PC-3 (cell line): ENCODE measurements at regions not wholly inside any gene's neighbourhood (a gene's known extent, or its start where the extent isn't known, plus 50 kb on each side); places are given as distances from the start of the nearest gene placed in this dataset.

Experiments used
- ATAC-seq: fragments of 200-7000 bp; cut with Tn5 transposase; 2 replicates; pipeline ENCODE4 v1.9.1; 2020; ENCODE audit warnings: mild to moderate bottlenecking, moderate library complexity
- BruUV-seq: library from RNA; stranded (reverse); fragments of 400-500 nt; replicated peaks from 2 replicates; lab custom pipeline; 2021; lab: Mats Ljungman, UMichigan
- CTCF ChIA-PET: fragments of 300-600 bp; sonication (Branson Sonifier 250); formaldehyde crosslinking; loops from one replicate; lab custom pipeline; 2022; ENCODE audit warnings: antibody characterized with exemption; lab: Charles Lee
- POLR2A ChIA-PET: fragments of 300-600 bp; sonication (Branson Sonifier 250); formaldehyde crosslinking; loops from one replicate; lab custom pipeline; 2022; ENCODE audit warnings: antibody characterized with exemption; ENCODE audit not compliant: unreplicated experiment; lab: Charles Lee
- DNase-seq: peaks from one replicate; pipeline ENCODE4 v3.0.0-alpha.2; 2015
- H2AFZ ChIP-seq: fragments of 300-600 bp; sonication (generic); 2 replicates; pipeline ENCODE4 v1.6.0; 2016; ENCODE audit warnings: antibody characterized with exemption, low read length
- H3F3A ChIP-seq: fragments of 300-600 bp; sonication (generic); one replicate; pipeline ENCODE4 v1.6.0; 2017; ENCODE audit warnings: antibody characterized with exemption, low read length, control low read depth, mild to moderate bottlenecking; ENCODE audit not compliant: unreplicated experiment
- H3K27ac ChIP-seq: fragments of 300-600 bp; sonication (generic); 2 replicates; pipeline ENCODE4 v1.5.1; 2016; ENCODE audit warnings: mild to moderate bottlenecking, low read length
- H3K27me3 ChIP-seq: fragments of 300-600 bp; sonication (generic); 2 replicates; pipeline ENCODE4 v1.6.1; 2016; ENCODE audit warnings: low read length, mixed read lengths
- H3K36me3 ChIP-seq: fragments of 300-600 bp; sonication (generic); 2 replicates; pipeline ENCODE4 v1.6.1; 2016; ENCODE audit warnings: low read depth, mixed run types, low read length, mixed read lengths
- H3K4me1 ChIP-seq: fragments of 300-600 bp; sonication (generic); 2 replicates; pipeline ENCODE4 v1.5.1; 2016; ENCODE audit warnings: low read length; ENCODE audit not compliant: insufficient read depth
- H3K4me2 ChIP-seq: fragments of 300-600 bp; sonication (generic); 2 replicates; pipeline ENCODE4 v1.6.0; 2016; ENCODE audit warnings: low read length
- H3K4me3 ChIP-seq: fragments of 300-600 bp; sonication (generic); 2 replicates; pipeline ENCODE4 v1.5.1; 2016; ENCODE audit warnings: mild to moderate bottlenecking, low read length, mixed read lengths
- H3K79me2 ChIP-seq: fragments of 300-600 bp; sonication (generic); 2 replicates; pipeline ENCODE4 v1.6.1; 2017; ENCODE audit warnings: low read length, mixed read lengths
- H3K9ac ChIP-seq: fragments of 300-600 bp; sonication (generic); 2 replicates; pipeline ENCODE4 v1.6.0; 2016; ENCODE audit warnings: mild to moderate bottlenecking, low read length
- H3K9me2 ChIP-seq: fragments of 300-600 bp; sonication (generic); replicated peaks from 2 replicates; pipeline ENCODE4 v1.6.1; 2016; ENCODE audit warnings: mixed run types, low read length, mixed read lengths
- H3K9me3 ChIP-seq: fragments of 300-600 bp; sonication (generic); 2 replicates; pipeline ENCODE4 v1.6.1; 2016; ENCODE audit warnings: low read length, mixed read lengths
- H4K20me1 ChIP-seq: fragments of 300-600 bp; sonication (generic); 2 replicates; pipeline ENCODE4 v1.6.1; 2016; ENCODE audit warnings: low read length, mixed read lengths
- EZH2 ChIP-seq: fragments of 300-600 bp; sonication (generic); IDR thresholded peaks from one replicate; pipeline ENCODE4 v1.6.1; 2017; ENCODE audit warnings: antibody characterized with exemption, mild to moderate bottlenecking, low read length; ENCODE audit not compliant: unreplicated experiment
- EZH2phosphoT487 ChIP-seq: fragments of 300-600 bp; sonication (generic); IDR thresholded peaks from 2 replicates; pipeline ENCODE4 v1.6.1; 2018; ENCODE audit warnings: mild to moderate bottlenecking, antibody characterized with exemption, low read length, borderline replicate concordance
- intact Hi-C: fragments of 100-400 bp; cut with micrococcal nuclease; formaldehyde crosslinking; loops from 2 replicates; pipeline ENCODE4 v1.9.0; 2023
- TF ChIP-seq, protein P1 (sequence below): fragments of 300-600 bp; sonication (generic); conservative IDR thresholded peaks from 2 replicates; pipeline ENCODE4 v1.5.1; 2017; ENCODE audit warnings: antibody characterized with exemption, low read depth, mild to moderate bottlenecking, low read length

DNA sequence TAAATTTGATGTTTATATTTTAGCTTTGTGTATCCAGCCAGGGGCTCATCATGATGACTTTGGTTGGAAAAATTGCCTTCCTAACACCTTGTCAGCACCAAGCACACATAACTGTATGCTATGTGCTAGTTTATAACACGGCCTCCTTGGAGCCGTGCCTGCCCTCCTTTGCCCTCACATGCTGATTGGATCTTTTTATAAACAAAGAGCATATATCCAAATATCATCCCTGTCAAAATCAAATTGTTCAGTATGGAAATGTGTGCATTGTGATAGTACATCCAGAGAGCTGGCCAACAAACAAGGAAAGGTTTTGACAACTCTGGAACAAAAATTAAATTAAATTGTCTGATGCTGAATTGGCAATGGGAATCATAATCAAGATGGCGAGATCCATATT, 241.5 kb downstream of the DCDC2C start:
- no peak for ATAC-seq
- BruUV-seq, result no TSS peak
- CTCF ChIA-PET, result no interaction called here

DNA sequence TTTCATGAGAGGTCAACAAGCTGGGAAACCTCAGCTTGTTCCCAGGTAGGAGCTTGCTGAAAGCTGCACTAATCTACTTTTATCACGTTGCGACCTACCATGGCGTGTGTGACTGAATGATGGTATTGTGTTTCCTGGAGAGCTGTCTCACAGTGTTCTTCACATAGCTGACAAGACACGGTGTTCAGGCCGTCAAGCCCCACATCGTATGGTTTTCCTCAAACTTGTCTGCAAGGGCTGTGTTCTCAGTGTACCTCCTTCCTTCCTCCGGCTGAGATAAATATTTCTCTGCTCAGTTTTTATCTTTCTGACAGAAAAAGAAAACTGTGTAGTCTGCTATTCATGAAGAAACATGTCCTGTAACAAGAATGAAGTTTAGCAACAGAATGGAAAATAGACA, 244.8 kb downstream of the DCDC2C start:
- Histone ChIP-seq H3K36me3 (no peaks in the 10 kb centered on the region), H3K4me2 (no peak overlapping the region), H3K9ac (no peak overlapping the region), H2AFZ (no peak overlapping the region), H4K20me1 (no peaks in the 10 kb centered on the region), H3K4me1 (no peaks in the 10 kb centered on the region), H3K9me2 (no peaks in the 10 kb centered on the region), H3K4me3 (no peak overlapping the region), H3F3A (no peaks in the 10 kb centered on the region), H3K79me2 (no peaks in the 10 kb centered on the region), H3K27ac (no peak overlapping the region), H3K27me3 (peaks cover 13% of the 10 kb centered on the region; the same call in 1 of the 2 replicates), H3K9me3 (no peaks in the 10 kb centered on the region)
- POLR2A ChIA-PET, result no interaction called here
- no TSS peak for BruUV-seq
- intact Hi-C loops, result no loop called here
- TF ChIP-seq EZH2 (no peak), EZH2phosphoT487 (no peak)
- TF ChIP-seq, protein P1, sequence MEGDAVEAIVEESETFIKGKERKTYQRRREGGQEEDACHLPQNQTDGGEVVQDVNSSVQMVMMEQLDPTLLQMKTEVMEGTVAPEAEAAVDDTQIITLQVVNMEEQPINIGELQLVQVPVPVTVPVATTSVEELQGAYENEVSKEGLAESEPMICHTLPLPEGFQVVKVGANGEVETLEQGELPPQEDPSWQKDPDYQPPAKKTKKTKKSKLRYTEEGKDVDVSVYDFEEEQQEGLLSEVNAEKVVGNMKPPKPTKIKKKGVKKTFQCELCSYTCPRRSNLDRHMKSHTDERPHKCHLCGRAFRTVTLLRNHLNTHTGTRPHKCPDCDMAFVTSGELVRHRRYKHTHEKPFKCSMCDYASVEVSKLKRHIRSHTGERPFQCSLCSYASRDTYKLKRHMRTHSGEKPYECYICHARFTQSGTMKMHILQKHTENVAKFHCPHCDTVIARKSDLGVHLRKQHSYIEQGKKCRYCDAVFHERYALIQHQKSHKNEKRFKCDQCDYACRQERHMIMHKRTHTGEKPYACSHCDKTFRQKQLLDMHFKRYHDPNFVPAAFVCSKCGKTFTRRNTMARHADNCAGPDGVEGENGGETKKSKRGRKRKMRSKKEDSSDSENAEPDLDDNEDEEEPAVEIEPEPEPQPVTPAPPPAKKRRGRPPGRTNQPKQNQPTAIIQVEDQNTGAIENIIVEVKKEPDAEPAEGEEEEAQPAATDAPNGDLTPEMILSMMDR, result no peak
- ATAC-seq, result no peak
- CTCF ChIA-PET, result no interaction called here
- no peak for DNase-seq

More for the DNA sequence above, 241.5 kb downstream of the DCDC2C start:
- Histone ChIP-seq H3K36me3 (no peaks in the 10 kb centered on the region), H3K79me2 (no peaks in the 10 kb centered on the region), H3K4me2 (no peak overlapping the region), H3K4me3 (no peak overlapping the region), H3K9ac (no peak overlapping the region), H3K9me2 (no peaks in the 10 kb centered on the region), H3K27me3 (peaks cover 9% of the 10 kb centered on the region; the same call in 1 of the 2 replicates), H3K27ac (no peak overlapping the region), H3K4me1 (no peaks in the 10 kb centered on the region), H3F3A (no peaks in the 10 kb centered on the region), H2AFZ (no peak overlapping the region), H4K20me1 (no peaks in the 10 kb centered on the region), H3K9me3 (no peaks in the 10 kb centered on the region)
- intact Hi-C loops, result no loop called here
- DNase-seq, result no peak
- POLR2A ChIA-PET, result no interaction called here
- TF ChIP-seq, protein P1, result no peak
- TF ChIP-seq EZH2 (no peak), EZH2phosphoT487 (no peak)

DNA sequence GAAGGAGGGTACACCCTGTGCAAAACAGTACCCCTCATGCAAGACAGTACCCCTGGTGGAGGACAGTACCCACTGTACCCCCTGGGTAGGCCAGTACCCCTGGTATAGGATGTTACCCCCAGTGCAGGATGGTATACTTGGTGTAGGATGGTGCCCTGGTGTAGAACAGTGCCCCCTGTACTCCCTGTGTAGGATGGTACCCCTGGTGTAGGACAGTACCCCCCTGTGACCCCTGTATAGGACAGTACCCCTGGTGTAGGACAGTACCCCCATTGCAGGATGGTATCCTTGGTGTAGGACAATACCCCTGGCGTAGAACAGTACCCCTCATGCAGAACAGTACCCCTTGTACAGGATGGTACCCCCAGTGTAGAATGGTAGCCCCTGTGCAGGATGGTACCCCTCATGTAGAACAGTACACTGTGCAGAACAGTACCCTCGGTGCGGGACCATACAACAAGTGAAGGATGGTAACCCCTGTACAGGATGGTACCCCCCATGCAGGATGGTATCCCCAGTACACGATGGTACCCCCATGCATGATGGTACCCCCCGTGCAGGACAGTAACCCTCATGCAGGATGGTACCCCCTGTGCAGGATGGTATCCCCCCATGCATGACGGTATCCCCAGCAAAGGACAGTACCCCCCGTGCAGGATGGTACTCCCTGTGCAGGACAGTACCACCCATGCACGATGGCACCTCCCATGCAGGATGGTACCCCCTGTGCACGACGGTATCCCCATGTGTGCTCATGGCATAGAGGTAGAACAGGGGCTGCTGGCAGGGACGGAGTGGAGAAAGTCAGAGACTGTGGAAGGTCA, 248.0 kb downstream of the DCDC2C start:
- no peaks in the 10 kb centered on the region for H3F3A ChIP-seq
- no peaks in the 10 kb centered on the region for H3K9me3 ChIP-seq
- H3K9ac ChIP-seq, result no peak overlapping the region
- no peaks in the 10 kb centered on the region for H3K79me2 ChIP-seq
- ChIA-PET POLR2A (no interaction called here), CTCF (no interaction called here)
- no peak overlapping the region for H3K4me2 ChIP-seq
- intact Hi-C loops, result no loop called here
- no peaks in the 10 kb centered on the region for H4K20me1 ChIP-seq
- peaks cover 22% of the 10 kb centered on the region; the same call in 1 of the 2 replicates for H3K27me3 ChIP-seq
- no peak overlapping the region for H3K4me3 ChIP-seq
- TF ChIP-seq, protein P1, result no peak
- TF ChIP-seq EZH2 (no peak), EZH2phosphoT487 (no peak)
- H3K36me3 ChIP-seq, result no peaks in the 10 kb centered on the region
- no peaks in the 10 kb centered on the region for H3K4me1 ChIP-seq
- H3K27ac ChIP-seq, result no peak overlapping the region
- ATAC-seq, result no peak
- H2AFZ ChIP-seq, result no peak overlapping the region
- BruUV-seq, result no TSS peak
- no peaks in the 10 kb centered on the region for H3K9me2 ChIP-seq
- DNase-seq, result no peak
